Left lung (tissue), 4 donors: ENCODE measurements at regions not wholly inside any gene's neighbourhood (a gene's known extent, or its start where the extent isn't known, plus 50 kb on each side); places are given as distances from the start of the nearest gene placed in this dataset.

Experiments
- ATAC-seq: fragments of 200-7000 bp; cut with Tn5 transposase; one replicate; pipeline ENCODE4 v1.9.1; 2020; ENCODE audit warnings: moderate library complexity
- DNase-seq, 4 donors: peaks; one replicate each; pipeline ENCODE4 v3.0.0-alpha.2; 2013 to 2020
- H3K27ac ChIP-seq, 2 donors: fragments of 200-600 bp; sonication (generic) in 1 of 2; one replicate each; pipeline versions ENCODE4 v1.5.0 to v1.8.0; 2020 to 2021
- H3K27me3 ChIP-seq, 2 donors: fragments of 200-600 bp; sonication (generic) in 1 of 2; one replicate each; pipeline versions ENCODE4 v1.5.0 to v1.8.0; 2020 to 2021
- H3K36me3 ChIP-seq, 2 donors: fragments of 200-600 bp; sonication (generic) in 1 of 2; one replicate each; pipeline versions ENCODE4 v1.5.0 to v1.8.0; 2020 to 2021
- H3K4me1 ChIP-seq, 2 donors: fragments of 200-600 bp; one replicate each; pipeline ENCODE4 v1.8.0; 2021
- H3K4me3 ChIP-seq, 2 donors: fragments of 200-600 bp; sonication (generic) in 1 of 2; one replicate each; pipeline versions ENCODE4 v1.5.0 to v1.8.0; 2020 to 2021; ENCODE audit warnings: mild to moderate bottlenecking in 1 of 2
- H3K9me3 ChIP-seq, 2 donors: fragments of 200-600 bp; sonication (generic) in 1 of 2; one replicate each; pipeline versions ENCODE4 v1.5.0 to v1.8.0; 2020 to 2021
- intact Hi-C, 2 donors: fragments of 100-400 bp; cut with DNase I; formaldehyde crosslinking; loops; one replicate each; pipeline versions ENCODE4 v1.11.2 to v1.14.2; 2022
- TF ChIP-seq, protein P1 (sequence below), 2 donors: fragments of 200-600 bp; sonication (generic) in 1 of 2; IDR thresholded peaks; one replicate each; pipeline versions ENCODE4 v1.5.0 to v1.8.0; 2021; ENCODE audit warnings: antibody characterized with exemption in 2 of 2
- donor health status: DM: no; HTN: yes; CAD: no.
- donor health status: DM: no; HTN: no; CAD: no.

DNA sequence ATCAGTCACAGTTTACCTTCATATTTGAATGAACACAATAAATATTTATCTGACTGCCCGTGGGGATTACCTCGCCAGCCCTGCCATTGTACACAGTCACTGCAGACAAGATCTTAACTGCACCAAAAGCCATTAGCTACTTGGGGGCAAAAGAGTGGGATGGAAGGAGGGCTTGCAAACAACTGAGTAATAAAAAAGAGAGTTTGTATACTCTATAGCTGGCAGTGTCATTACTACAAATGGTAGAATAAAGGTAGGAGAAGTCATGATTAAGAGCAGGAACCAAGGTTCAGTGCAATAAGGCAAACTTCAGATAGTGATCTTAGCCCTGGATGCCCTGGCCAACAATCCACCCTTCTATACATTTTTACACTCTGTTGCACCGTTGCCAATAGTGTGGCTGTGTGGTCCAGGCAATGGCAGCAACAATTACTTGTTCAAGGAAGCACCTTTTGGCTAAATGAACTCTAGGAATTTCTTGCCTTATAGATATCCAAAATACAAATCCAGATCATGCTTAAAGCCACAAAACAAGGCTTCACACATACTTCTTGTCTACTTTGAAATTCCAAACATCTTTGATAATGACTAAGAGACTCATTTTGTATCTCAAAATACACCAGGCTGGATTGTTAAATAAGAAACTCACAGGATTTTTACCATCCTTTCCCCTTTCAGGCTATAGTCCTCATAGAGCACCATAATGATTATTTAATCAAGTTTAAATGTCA lies 955.4 kb upstream of the ADGRB3 start:
- Histone ChIP-seq H3K9me3 (peaks cover 0 to 19% of the 10 kb centered on the region in 2 donors), H3K27me3 (no peaks in the 10 kb centered on the region), H3K36me3 (no peaks in the 10 kb centered on the region), H3K4me1 (no peaks in the 10 kb centered on the region), H3K27ac (no peak overlapping the region), H3K4me3 (no peak overlapping the region)
- TF ChIP-seq, protein P1, sequence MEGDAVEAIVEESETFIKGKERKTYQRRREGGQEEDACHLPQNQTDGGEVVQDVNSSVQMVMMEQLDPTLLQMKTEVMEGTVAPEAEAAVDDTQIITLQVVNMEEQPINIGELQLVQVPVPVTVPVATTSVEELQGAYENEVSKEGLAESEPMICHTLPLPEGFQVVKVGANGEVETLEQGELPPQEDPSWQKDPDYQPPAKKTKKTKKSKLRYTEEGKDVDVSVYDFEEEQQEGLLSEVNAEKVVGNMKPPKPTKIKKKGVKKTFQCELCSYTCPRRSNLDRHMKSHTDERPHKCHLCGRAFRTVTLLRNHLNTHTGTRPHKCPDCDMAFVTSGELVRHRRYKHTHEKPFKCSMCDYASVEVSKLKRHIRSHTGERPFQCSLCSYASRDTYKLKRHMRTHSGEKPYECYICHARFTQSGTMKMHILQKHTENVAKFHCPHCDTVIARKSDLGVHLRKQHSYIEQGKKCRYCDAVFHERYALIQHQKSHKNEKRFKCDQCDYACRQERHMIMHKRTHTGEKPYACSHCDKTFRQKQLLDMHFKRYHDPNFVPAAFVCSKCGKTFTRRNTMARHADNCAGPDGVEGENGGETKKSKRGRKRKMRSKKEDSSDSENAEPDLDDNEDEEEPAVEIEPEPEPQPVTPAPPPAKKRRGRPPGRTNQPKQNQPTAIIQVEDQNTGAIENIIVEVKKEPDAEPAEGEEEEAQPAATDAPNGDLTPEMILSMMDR (IDR thresholded peaks at IDR 0.05) = no peak
- no peak for DNase-seq
- intact Hi-C loops = no loop called here
- no peak for ATAC-seq

- Histone ChIP-seq H3K36me3 (no peaks in the 10 kb centered on the region), H3K4me3 (no peak overlapping the region), H3K27me3 (no peaks in the 10 kb centered on the region), H3K9me3 (peaks cover 0 to 46% of the 10 kb centered on the region in 2 donors), H3K27ac (no peak overlapping the region), H3K4me1 (no peaks in the 10 kb centered on the region)
- intact Hi-C loops = no loop called here
- DNase-seq (no peak), ATAC-seq (no peak)
- TF ChIP-seq, protein P1 (IDR thresholded peaks at IDR 0.05) = no peak
These were observed 958.2 kb upstream of the ADGRB3 start for GRCh38 chr6:67676892-67677291.

DNA sequence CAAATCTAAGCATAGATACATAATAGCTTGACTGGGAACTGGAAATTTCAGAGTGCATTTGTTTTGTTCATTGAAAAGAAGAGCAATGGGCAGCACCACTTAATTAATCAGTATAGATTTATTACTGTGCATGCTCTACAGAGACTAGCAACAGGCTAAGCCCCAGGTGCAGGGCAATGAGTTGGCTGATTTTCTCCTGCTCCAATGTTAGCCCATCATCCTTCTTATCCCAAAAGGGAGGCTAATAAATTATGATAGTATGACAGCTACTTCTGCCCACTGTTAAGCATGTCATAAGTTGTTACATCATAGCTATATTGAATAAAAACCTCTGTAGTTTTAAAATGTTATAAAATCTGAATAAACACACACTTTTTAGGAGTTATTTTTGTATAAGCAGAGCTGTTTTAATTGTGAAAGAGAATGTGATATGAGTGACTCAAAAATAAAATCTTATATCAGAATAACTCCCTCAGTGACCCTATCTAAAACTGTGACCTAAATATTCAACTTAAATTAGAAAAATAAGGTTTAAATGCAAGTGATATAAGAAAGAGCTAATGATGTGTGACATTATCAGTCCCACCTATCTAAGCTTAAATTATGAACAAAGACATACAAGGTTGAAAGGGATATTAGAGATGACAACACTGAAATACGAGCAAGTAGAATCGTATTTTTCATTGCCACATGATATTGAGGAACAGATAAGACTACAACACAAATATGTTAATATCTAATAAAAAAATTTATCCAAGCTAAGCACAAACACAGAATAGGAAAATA lies 967.3 kb upstream of the ADGRB3 start:
- H3K27ac ChIP-seq = no peak overlapping the region
- no peaks in the 10 kb centered on the region for H3K4me1 ChIP-seq
- H3K9me3 ChIP-seq = peaks cover 0 to 33% of the 10 kb centered on the region in 2 donors
- intact Hi-C loops = no loop called here
- H3K36me3 ChIP-seq = no peaks in the 10 kb centered on the region
- ATAC-seq (no peak), DNase-seq (no peak)
- TF ChIP-seq, protein P1 (IDR thresholded peaks at IDR 0.05) = no peak
- no peaks in the 10 kb centered on the region for H3K27me3 ChIP-seq
- no peak overlapping the region for H3K4me3 ChIP-seq

DNA sequence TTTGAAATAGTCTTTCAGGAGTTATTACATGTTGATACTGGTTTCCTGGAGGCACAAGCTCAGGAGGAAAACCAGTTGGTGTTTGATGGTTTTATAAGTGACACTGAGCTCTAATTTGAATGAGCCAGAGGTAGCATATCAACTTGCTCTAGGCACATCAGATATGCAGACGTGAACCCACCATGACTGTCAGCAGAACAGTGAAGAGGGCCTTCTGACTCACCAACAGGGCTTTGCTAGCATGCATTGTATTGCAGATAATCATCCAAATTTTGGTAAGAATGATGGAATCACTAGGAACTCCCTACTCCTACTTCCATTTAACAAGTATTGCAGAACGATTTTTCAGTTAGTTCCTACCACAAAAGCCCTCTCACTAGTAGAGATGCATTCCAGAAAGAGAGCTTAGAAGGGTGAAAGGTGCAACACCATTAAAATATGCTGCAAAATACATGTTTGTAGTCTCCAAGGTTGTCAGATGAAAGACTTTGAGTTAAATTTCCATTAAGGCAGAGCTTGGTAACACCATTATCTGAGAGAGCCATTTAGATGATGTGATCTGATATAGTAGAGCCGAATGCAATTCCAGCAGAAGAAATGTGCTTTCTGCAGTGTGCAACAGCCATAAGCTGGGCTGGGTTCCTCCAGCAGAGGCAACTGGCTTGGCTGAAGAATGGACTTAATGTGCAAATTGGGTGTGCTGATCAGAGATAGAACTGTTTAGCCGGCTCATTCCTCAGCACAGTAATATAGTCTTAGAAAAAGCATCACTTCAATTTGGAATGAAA lies 968.7 kb upstream of the ADGRB3 start:
- Histone ChIP-seq H3K27me3 (no peaks in the 10 kb centered on the region), H3K27ac (no peak overlapping the region), H3K9me3 (peaks cover 0 to 20% of the 10 kb centered on the region in 2 donors), H3K36me3 (no peaks in the 10 kb centered on the region), H3K4me3 (no peak overlapping the region), H3K4me1 (no peaks in the 10 kb centered on the region)
- TF ChIP-seq, protein P1 (IDR thresholded peaks at IDR 0.05) = no peak
- DNase-seq = no peak
- no peak for ATAC-seq
- intact Hi-C loops = no loop called here

- intact Hi-C loops = no loop called here
- ATAC-seq = no peak
- H3K4me3 ChIP-seq = no peak overlapping the region
- H3K36me3 ChIP-seq = no peaks in the 10 kb centered on the region
- TF ChIP-seq, protein P1 (IDR thresholded peaks at IDR 0.05) = no peak
- H3K4me1 ChIP-seq = no peaks in the 10 kb centered on the region
- H3K27me3 ChIP-seq = no peaks in the 10 kb centered on the region
- no peak for DNase-seq
- peaks cover 0 to 10% of the 10 kb centered on the region in 2 donors for H3K9me3 ChIP-seq
- H3K27ac ChIP-seq = no peak overlapping the region
These were observed 970.1 kb upstream of the ADGRB3 start for GRCh38 chr6:67664942-67665341.
